HAP-1 (cell line): ENCODE measurements at regions not wholly inside any gene's neighbourhood (a gene's known extent, or its start where the extent isn't known, plus 50 kb on each side); places are given as distances from the start of the nearest gene placed in this dataset.
"Not testable (repeated sequence)": the region's sequence is repeated elsewhere in the genome, so short reads cannot be mapped to it uniquely, and the experiment has no call there.

Experiments
- DNase-seq, 2 experiments: peaks; one replicate each; pipeline ENCODE4 v3.0.0-alpha.2; 2016 to 2020; ENCODE audit warnings: low spot score in 2 of 2
- H3K27me3 ChIP-seq: fragments of 250-450 bp; sonication (Bioruptor Pico); 2 replicates; pipeline ENCODE4 v1.5.1; 2020; ENCODE audit warnings: low read depth, mild to moderate bottlenecking, moderate library complexity
- H3K36me3 ChIP-seq: fragments of 250-450 bp; sonication (Bioruptor Pico); replicated peaks from 2 replicates; pipeline ENCODE4 v1.5.1; 2020; ENCODE audit warnings: mild to moderate bottlenecking
- H3K4me1 ChIP-seq: fragments of 250-450 bp; sonication (Bioruptor Pico); 2 replicates; pipeline ENCODE4 v1.5.1; 2020; ENCODE audit warnings: mild to moderate bottlenecking
- H3K4me3 ChIP-seq: fragments of 250-450 bp; sonication (Bioruptor Pico); 2 replicates; pipeline ENCODE4 v1.5.1; 2020; ENCODE audit warnings: mild to moderate bottlenecking, moderate library complexity
- H3K9me3 ChIP-seq: fragments of 250-450 bp; sonication (Bioruptor Pico); 2 replicates; pipeline ENCODE4 v1.5.1; 2020; ENCODE audit warnings: mild to moderate bottlenecking, moderate library complexity
- in situ Hi-C: fragments of 300-500 bp; cut with MboI; formaldehyde crosslinking; loops from 3 replicates; pipeline ENCODE4 v1.14.3; 2020; ENCODE audit warnings: low sequenced_read_pairs, inconsistent platforms, mixed read lengths

DNA sequence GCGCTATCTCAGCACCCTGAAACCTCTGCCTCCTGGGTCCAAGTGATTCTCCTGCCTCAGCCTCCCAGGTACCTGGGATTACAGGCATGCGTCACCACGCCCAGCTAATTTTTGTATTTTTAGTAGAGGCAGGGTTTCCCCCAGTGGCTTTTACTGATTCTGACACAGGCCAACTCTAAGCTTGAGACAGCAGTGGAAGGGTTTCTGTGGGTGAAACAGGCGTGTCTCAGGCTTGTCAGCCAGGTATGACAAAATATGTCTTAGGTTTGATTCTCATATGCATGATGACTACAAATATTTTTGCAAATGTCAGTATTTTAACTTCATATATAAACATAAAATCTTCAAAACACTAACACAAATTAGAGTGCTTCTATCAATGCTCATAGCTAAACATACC, 952.8 kb upstream of the CDH18 start:
- H3K4me3 ChIP-seq, H3K27me3 ChIP-seq, H3K9me3 ChIP-seq, H3K36me3 ChIP-seq, DNase-seq, in situ Hi-C loops, H3K4me1 ChIP-seq: not testable (repeated sequence)

DNA sequence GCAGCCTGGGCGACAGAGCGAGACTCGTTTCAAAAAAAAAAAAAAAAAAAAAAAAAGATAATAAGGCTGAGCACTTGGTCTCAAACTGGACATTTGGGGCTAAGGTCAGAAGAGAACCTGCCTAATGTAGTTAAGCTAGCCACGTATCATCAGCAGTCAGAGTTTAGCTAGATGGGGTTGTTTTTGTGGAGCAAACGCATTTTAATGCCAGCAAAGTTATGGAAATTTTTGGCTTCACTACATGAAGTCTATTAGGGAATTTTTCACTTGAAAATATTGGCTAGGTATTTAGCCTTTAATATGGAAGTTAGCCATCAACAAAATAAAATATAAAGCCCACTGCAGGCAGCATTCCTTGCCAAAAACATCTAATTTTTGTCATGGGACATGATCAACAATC, 902.9 kb upstream of the CDH18 start:
- H3K4me1 ChIP-seq, in situ Hi-C loops, H3K36me3 ChIP-seq, DNase-seq, H3K4me3 ChIP-seq, H3K27me3 ChIP-seq, H3K9me3 ChIP-seq: not testable (repeated sequence)

GRCh38 chr5:20875726-20876125, 887.7 kb upstream of the CDH18 start:
- in situ Hi-C loops, H3K9me3 ChIP-seq, DNase-seq, H3K4me1 ChIP-seq, H3K36me3 ChIP-seq, H3K4me3 ChIP-seq, H3K27me3 ChIP-seq: not testable (repeated sequence)

- H3K27me3 ChIP-seq, H3K4me3 ChIP-seq, H3K36me3 ChIP-seq, in situ Hi-C loops, H3K4me1 ChIP-seq, H3K9me3 ChIP-seq, DNase-seq: not testable (repeated sequence)
Observed at GRCh38 chr5:20865892-20866291, 877.9 kb upstream of the CDH18 start.

DNA sequence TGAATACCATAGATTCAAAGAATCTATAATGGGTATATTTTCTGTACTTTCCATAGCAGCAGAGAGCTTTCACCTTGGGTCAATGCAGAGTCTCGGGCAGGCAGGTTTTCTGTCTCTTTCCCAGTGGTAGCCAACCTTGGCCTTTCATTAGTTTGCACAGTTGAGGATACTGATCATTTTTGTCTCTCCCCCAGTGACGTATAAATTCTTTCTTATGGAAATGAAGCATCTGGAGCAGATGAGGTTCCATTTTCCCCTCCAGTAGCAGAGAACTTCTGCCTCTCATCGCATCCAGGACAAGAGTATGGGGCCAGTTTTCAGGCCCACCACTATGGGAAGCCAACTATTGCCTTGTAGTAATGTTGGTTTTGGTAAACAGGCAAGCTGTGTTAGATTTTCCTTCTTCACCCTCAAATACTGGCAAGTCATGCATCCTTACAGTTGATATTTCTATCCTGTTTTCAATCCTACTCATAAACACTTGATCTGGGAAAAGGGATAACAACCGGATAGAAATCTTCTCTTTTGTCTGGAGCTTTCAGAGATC, 845.2 kb upstream of the CDH18 start:
- no peaks in the 10 kb centered on the region for H3K27me3 ChIP-seq
- H3K9me3 ChIP-seq = no peaks in the 10 kb centered on the region
- peak; percentile 6 to 7 for DNase-seq
- H3K4me3 ChIP-seq = no peak overlapping the region
- no peaks in the 10 kb centered on the region for H3K4me1 ChIP-seq
- H3K36me3 ChIP-seq = no peaks in the 10 kb centered on the region
- in situ Hi-C loops = no loop called here

DNA sequence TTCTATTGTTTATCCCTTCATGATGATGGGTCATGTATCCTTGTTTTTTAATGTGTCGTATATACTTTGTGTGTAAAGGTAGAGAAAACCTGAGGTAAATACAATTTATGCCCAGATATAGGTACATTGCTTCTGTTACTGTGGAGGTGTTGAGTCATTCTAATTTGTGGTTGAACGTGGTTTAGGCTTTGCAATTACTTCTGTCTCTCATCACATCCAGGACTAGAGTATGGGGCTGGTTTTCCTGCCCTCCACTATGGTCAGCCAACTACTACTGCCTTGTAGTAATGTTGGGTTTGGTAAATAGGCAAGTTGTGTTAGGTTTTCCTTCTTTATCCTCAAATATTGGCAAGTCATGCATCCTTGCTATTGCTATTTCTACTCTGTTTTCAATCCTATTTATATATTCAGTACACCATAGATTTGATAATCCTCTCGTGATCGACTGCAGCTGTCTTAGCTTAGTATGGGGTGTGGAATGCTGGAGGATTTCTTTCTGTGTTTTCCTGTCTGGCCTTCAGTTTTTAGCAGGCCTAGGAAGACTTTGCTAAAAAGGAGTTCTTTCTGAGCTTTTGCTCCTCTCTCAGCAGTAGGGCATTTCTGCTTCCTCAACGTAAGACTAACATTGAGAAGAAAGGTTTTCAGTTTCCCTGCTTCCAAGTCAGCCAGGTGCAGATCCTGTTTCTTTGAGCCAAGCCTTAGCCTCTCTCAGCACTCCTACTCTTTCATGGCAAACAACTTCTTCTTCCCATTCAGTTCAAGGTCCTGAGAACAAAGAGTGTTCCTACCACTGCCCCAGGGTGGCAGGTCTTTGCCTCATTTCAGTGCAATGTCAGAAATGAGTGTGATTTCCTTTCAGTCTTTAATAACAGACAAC, 844.4 kb upstream of the CDH18 start:
- Histone ChIP-seq H3K9me3 (no peaks in the 10 kb centered on the region), H3K4me3 (no peak overlapping the region), H3K36me3 (no peaks in the 10 kb centered on the region), H3K4me1 (no peaks in the 10 kb centered on the region), H3K27me3 (no peaks in the 10 kb centered on the region)
- DNase-seq = no peak
- in situ Hi-C loops = no loop called here

DNA sequence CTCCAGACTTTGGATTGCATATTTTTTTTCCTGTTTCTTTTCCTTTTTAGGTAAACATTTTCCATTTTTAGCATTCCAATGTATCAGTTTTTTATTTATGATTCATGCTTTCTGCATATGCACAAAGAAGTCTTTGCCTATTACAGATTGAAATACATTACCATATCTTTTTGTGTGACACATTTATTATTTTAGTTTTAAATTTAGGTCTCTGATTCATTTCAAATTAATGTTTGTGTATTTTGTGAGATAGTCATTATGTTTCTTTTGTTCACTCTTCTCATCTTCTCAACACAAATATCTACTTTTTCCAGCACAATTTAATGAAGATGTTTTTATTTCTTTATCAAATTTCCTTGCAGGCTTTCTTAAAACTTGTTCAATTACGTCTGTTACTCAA, 838.0 kb upstream of the CDH18 start:
- in situ Hi-C loops, H3K36me3 ChIP-seq, H3K4me3 ChIP-seq, H3K4me1 ChIP-seq, DNase-seq, H3K27me3 ChIP-seq, H3K9me3 ChIP-seq: not testable (repeated sequence)

GRCh38 chr5:20797216-20797615, 809.2 kb upstream of the CDH18 start:
- H3K36me3 ChIP-seq, in situ Hi-C loops, H3K27me3 ChIP-seq, H3K9me3 ChIP-seq, H3K4me1 ChIP-seq, DNase-seq, H3K4me3 ChIP-seq: not testable (repeated sequence)

DNA sequence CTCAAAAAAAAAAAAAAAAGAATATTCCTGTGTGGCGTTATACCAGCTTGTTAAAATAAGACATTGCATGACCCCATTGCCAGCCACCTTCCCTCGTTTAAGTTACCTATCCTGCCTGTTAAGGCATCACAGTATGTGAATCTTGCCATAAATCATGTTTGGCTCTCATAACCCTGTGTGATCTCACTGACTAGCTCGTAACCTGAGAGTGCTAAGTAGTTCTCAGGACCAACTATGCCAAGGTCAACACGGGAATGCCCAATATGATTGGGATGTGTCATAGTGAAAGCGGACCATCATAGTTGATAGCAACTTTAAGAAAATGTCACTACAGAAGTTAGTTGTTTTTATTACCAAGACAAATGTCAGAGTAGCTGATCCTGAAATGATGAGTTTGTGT, 796.8 kb upstream of the CDH18 start:
- H3K9me3 ChIP-seq, DNase-seq, in situ Hi-C loops, H3K4me1 ChIP-seq, H3K27me3 ChIP-seq, H3K4me3 ChIP-seq, H3K36me3 ChIP-seq: not testable (repeated sequence)

- in situ Hi-C loops, H3K27me3 ChIP-seq, H3K4me1 ChIP-seq, H3K36me3 ChIP-seq, H3K4me3 ChIP-seq, DNase-seq, H3K9me3 ChIP-seq: not testable (repeated sequence)
Observed at GRCh38 chr5:20783484-20783883, 795.5 kb upstream of the CDH18 start.

DNA sequence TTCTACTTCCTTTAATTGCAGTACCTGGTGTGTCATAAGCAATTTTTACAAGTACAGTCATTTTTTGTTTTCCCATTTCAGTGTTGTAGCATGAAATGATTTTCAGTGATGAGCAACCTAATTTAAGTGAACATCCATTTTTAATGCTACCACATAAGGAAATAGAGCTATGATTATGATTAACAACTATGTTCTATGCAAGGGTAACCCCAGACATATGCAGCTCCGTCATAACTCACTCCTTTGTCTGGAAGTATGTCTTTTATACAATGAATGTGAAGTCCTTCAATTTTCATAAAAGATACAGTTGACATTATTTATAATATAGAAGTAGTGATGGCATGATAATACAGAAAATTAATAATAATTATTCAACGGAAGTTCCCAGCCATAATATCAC, 783.3 kb upstream of the CDH18 start:
- H3K4me3 ChIP-seq, H3K9me3 ChIP-seq, in situ Hi-C loops, H3K36me3 ChIP-seq, DNase-seq, H3K4me1 ChIP-seq, H3K27me3 ChIP-seq: not testable (repeated sequence)

DNA sequence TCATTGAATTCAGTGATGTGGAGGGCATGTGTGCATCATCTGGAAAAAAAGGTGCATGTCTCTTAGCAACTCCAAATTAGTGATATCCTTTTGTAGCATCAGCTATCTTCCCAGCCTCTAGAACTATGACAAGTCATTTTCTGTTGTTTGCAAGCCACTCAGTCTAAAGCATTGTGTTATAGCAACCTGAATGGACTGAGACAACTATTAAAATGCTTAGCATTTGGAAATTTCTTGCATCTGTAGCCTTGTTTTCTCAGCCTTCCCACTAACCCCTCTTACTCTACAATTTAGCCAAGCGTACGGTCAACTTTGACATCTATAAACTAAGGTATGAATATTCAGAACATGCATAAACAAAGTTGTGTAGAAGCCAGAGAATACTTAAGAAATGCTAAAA, 777.1 kb upstream of the CDH18 start:
- DNase-seq, H3K4me3 ChIP-seq, in situ Hi-C loops, H3K36me3 ChIP-seq, H3K4me1 ChIP-seq, H3K9me3 ChIP-seq, H3K27me3 ChIP-seq: not testable (repeated sequence)

DNA sequence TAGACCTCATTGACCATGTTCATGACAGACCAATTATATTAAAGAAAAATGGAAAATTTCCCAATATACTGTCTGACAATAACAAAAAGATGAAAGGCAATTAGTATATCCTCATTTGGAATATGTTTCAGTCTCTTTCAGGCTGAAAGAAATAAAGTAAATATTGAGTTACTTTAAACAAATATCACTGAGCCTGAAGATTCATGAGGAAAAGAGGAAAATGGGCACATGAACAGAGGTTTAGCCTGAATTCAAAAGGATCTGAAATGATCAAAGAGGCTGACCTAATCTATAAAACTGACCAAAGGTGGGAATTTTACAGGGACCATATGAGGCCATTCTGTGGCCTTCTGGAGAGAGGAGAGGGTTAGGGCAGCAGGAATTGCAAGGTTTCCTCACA, 771.5 kb upstream of the CDH18 start:
- H3K9me3 ChIP-seq, H3K36me3 ChIP-seq, DNase-seq, H3K4me1 ChIP-seq, H3K27me3 ChIP-seq, H3K4me3 ChIP-seq, in situ Hi-C loops: not testable (repeated sequence)

- H3K4me3 ChIP-seq, H3K36me3 ChIP-seq, H3K9me3 ChIP-seq, in situ Hi-C loops, H3K4me1 ChIP-seq, H3K27me3 ChIP-seq, DNase-seq: not testable (repeated sequence)
Observed at GRCh38 chr5:20752179-20752578, 764.2 kb upstream of the CDH18 start.

- in situ Hi-C loops = not testable (repeated sequence)
Observed at GRCh38 chr5:20735715-20736114, 747.7 kb upstream of the CDH18 start.

More at GRCh38 chr5:20735715-20736114, 747.7 kb upstream of the CDH18 start:
- not testable (repeated sequence) for DNase-seq, H3K9me3 ChIP-seq, H3K4me3 ChIP-seq, H3K27me3 ChIP-seq, H3K36me3 ChIP-seq, H3K4me1 ChIP-seq
